Lower leg skin (tissue), 4 donors: ENCODE measurements at regions not wholly inside any gene's neighbourhood (a gene's known extent, or its start where the extent isn't known, plus 50 kb on each side); places are given as distances from the start of the nearest gene placed in this dataset.
"Not testable (repeated sequence)": the region's sequence is repeated elsewhere in the genome, so short reads cannot be mapped to it uniquely, and the experiment has no call there.

Experiments used
- DNase-seq, 2 donors: peaks; one replicate each; pipeline ENCODE4 v3.0.0-alpha.2; 2019; ENCODE audit warnings: low spot score in 2 of 2
- H3K4me3 ChIP-seq: fragments of 200-600 bp; sonication (generic); 2 replicates; pipeline ENCODE4 v1.5.1; 2017; ENCODE audit warnings: mild to moderate bottlenecking, low read depth; ENCODE audit not compliant: poor library complexity, severe bottlenecking
- POLR2A ChIP-seq, 2 donors: fragments of 450-650 bp; IDR thresholded peaks; one replicate each; pipeline ENCODE4 v1.6.1; 2016 to 2017; ENCODE audit warnings: antibody characterized with exemption in 2 of 2, mild to moderate bottlenecking in 1 of 2, moderate library complexity in 1 of 2
- WGBS, 2 donors: methylation state at CpG; one replicate each; pipeline ENCODE4 v1.1.5; 2018; 5-methylcytosine and 5-hydroxymethylcytosine counted together
- intact Hi-C: fragments of 100-400 bp; cut with DNase I; formaldehyde crosslinking; loops from one replicate; pipeline ENCODE4 v1.15.0; 2023; ENCODE audit warnings: low total_unique reads
- TF ChIP-seq, protein P1 (sequence below), 3 donors: fragments of 450-650 bp; IDR thresholded peaks; one replicate each; pipeline ENCODE4 v1.5.1; 2016; ENCODE audit warnings: antibody characterized with exemption in 3 of 3, mild to moderate bottlenecking in 3 of 3, moderate library complexity in 2 of 3

DNA sequence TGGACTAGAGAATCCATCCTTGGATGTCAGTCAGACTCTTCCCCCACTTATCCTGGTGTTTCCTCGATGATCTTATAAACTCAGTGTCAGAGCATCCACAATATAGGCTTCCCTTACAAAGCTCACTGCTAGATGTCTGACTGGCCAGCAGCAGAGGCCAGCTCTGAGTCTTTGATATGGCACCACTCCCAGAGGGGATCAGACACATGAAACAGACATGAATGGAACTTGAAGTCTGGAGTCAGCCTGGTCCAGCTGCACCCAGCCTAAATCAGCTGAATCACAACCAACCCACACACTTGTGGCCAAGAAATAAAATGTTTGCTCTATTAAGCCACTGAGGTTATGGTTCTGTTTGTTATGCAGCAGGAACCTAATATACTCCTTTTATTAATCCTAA lies 129.6 kb upstream of the MED14 start:
- TF ChIP-seq, protein P1, sequence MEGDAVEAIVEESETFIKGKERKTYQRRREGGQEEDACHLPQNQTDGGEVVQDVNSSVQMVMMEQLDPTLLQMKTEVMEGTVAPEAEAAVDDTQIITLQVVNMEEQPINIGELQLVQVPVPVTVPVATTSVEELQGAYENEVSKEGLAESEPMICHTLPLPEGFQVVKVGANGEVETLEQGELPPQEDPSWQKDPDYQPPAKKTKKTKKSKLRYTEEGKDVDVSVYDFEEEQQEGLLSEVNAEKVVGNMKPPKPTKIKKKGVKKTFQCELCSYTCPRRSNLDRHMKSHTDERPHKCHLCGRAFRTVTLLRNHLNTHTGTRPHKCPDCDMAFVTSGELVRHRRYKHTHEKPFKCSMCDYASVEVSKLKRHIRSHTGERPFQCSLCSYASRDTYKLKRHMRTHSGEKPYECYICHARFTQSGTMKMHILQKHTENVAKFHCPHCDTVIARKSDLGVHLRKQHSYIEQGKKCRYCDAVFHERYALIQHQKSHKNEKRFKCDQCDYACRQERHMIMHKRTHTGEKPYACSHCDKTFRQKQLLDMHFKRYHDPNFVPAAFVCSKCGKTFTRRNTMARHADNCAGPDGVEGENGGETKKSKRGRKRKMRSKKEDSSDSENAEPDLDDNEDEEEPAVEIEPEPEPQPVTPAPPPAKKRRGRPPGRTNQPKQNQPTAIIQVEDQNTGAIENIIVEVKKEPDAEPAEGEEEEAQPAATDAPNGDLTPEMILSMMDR (IDR thresholded peaks at IDR 0.05): no peak
- TF ChIP-seq POLR2A (IDR thresholded peaks at IDR 0.05): no peak
- 83 to 89% methylated on average over 1 of the region's 1 CpG for WGBS, 2 donors
- no peak overlapping the region for H3K4me3 ChIP-seq
- intact Hi-C loops: no loop called here
- no peak for DNase-seq

DNA sequence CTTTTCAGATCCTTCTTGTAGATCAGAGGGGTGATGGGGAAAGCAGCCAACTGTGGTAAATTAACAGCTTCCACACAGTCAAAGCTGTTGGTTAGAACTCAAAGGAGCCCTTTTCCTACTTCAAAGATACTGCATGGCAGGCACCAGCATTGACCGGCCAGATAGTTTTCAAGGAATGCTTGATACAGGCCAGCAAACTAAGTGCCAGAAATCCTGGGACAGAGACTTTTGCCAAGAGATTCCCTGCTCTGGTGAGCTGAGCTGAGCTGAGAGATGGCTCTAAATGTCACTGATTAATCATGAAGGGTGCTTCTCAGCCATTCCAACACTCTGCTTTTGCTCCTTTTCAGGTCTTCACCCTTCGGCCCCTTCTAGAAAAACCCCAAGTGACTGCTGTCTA lies 131.6 kb upstream of the MED14 start:
- H3K4me3 ChIP-seq: no peak overlapping the region
- no peak for DNase-seq
- intact Hi-C loops: no loop called here
- WGBS, 2 donors: 19 to 50% methylated on average over 2 of the region's 2 CpGs
- TF ChIP-seq POLR2A (IDR thresholded peaks at IDR 0.05): no peak
- TF ChIP-seq, protein P1 (IDR thresholded peaks at IDR 0.05): no peak

DNA sequence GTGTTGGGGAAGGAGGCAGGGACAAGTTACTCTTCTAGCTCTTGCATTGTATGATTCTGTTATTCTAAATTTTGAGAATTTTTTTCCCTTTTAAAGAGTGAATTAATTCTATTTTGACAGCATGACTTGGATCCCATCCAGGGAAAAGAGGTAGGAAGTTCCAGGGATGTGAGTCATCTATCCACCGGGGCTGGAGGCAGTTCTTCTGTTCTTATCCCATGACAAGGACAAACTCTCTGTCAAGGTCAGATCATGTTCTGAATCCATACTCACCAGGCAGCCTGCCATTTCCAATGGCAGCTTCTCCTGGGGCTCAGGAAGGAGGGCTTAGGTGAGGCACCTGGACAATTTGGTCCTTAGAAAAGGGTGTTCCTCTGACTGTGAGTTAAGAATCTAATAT lies 132.0 kb upstream of the MED14 start:
- DNase-seq: no peak
- WGBS, 2 donors: 0 to 19% methylated on average over 1 of the region's 1 CpG
- intact Hi-C loops: no loop called here
- TF ChIP-seq, protein P1 (IDR thresholded peaks at IDR 0.05): no peak
- TF ChIP-seq POLR2A (IDR thresholded peaks at IDR 0.05): no peak
- no peak overlapping the region for H3K4me3 ChIP-seq

DNA sequence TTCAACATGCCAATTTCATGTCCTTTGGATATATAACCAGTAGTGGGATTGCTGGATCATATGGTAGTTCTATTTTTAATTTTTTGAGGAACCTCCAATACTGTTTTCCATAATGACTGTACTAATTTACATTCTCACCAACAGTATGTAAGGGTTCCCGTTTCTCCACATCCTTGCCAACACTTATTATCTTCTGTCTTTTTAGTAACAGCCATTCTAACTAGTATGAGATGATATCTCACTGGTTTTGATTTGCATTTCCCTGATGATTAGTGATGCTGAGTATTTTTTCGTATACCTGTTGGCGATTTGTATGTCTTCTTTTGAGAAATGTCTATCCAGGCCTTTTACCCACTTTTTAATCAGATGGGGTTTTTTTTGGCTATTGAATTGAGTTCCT lies 133.5 kb upstream of the MED14 start:
- TF ChIP-seq POLR2A (IDR thresholded peaks at IDR 0.05): no peak
- TF ChIP-seq, protein P1 (IDR thresholded peaks at IDR 0.05): no peak
- intact Hi-C loops: no loop called here
- no peak for DNase-seq
- 75 to 80% methylated on average over 3 of the region's 3 CpGs for WGBS, 2 donors
- no peak overlapping the region for H3K4me3 ChIP-seq

DNA sequence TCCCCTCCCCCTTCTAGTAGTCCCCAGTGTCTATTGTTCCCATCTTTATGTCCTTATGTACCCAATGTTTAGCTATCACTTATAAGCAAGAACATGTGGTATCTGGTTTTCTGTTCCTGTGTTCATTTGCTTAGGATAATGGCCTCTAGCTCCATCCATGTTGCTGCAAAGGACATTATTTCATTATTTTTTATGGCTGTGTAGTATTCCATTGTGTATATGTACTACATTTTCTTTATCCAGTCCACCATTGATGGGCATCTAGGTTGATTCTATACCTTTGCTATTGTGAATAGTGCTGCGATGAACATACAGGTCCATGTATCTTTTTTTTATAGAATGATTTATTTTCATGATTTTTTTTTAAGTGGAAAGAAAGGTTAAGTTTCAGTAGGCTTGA lies 135.6 kb upstream of the MED14 start:
- DNase-seq, intact Hi-C loops, H3K4me3 ChIP-seq: not testable (repeated sequence)
- 86 to 89% methylated on average over 1 of the region's 1 CpG for WGBS, 2 donors

DNA sequence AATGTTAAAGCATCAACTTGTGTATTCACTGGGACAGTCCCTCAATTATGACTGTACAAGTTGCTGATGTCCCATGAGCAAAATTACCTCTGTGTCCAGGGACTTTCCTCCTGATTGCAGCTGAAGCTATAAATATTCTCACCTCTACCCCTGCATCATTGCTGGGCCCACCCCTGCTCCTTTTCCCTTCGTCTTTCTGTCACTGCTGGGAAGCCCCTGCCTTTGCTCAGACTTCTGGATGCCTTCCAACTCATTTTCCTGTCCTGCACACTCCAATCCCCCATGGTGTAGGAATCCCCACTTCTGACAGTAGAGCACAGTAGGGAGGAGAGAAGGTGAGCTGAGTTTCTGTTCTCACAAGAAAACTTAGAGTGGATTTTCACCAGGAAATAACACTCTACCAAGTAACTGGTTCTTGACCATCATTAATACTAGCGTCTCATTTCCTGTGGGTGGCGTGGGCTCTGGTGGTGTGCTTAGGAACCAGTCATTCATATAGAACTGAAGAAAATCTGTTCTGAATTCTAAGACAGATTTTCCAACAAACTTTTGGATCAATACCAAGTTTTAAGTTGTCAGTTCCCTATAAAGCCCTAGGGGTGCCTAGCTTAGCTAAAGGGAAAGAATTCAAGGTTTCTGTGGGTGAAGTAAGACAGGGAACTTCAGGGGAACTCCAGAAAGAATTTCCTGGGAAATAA lies 136.2 kb upstream of the MED14 start:
- 16 to 38% methylated on average over 3 of the region's 3 CpGs for WGBS, 2 donors
- no peak for DNase-seq
- H3K4me3 ChIP-seq: no peak overlapping the region
- intact Hi-C loops: no loop called here
- TF ChIP-seq POLR2A (IDR thresholded peaks at IDR 0.05): no peak
- TF ChIP-seq, protein P1 (IDR thresholded peaks at IDR 0.05): no peak
